GM10266 (cell line): ENCODE measurements at regions not wholly inside any gene's neighbourhood (a gene's known extent, or its start where the extent isn't known, plus 50 kb on each side); places are given as distances from the start of the nearest gene placed in this dataset.

Experiments used
- DNase-seq: peaks from one replicate; pipeline ENCODE4 v3.0.0; 2012; ENCODE audit errors: extremely low spot score
- CTCF ChIP-seq: IDR thresholded peaks from 2 replicates; pipeline ENCODE4 v1.5.1; 2012; ENCODE audit warnings: mild to moderate bottlenecking, low read depth; ENCODE audit not compliant: control insufficient read depth, insufficient read depth; ENCODE audit errors: missing control alignments

DNA sequence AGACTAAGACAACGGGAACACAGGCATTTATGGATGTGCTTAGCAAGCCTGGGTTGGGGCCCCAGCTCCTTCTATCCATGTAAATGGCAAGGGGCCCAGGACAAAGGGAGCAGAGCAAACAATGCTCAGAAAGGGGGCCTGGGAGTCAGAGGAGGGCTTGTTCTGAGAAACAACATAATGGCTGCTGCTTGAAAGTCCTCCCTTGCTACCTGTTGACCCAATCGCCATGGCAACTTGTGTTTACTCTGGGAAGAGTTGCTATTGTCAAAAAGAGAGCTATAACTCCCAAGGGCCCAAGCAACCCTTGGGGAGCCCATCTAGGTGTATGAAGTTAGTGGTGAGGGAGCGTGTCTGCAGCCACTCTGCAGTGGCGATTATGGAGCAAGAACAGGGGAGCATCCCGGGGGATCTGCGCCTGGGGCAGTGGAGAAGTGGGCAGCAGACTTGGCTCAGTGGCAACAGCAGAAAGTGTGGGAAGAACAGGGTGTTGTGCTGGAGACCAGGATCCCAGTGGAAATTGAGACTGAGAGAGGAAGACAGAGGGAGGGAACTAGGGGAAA lies 118.7 kb upstream of the NLRP1 start:
- no peak for TF ChIP-seq CTCF
- no peak for DNase-seq

DNA sequence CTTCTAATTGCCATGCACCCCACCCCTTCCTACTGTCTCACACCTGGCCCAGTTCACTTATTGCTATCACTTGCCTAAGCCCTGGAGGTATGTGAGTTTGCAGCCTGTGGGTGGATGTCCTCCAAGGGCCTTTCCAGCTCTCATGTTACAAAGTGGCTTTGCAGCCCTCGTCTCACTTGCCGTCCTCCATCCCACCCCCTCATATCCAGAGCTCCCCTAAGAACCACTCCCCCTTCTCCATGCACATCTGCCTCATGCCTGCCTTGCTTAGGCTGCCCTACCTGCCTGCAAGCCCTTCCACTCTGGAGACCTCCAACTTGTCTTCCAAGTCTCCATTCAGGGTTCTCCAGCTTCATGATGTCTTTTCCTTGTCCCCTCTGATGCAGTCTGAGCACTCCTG lies 119.4 kb upstream of the NLRP1 start:
- DNase-seq = no peak
- no peak for TF ChIP-seq CTCF

GRCh38 chr17:5705081-5705875 lies 121.0 kb upstream of the NLRP1 start:
- peak; percentile 30 for TF ChIP-seq CTCF
- DNase-seq = peak; percentile 36

DNA sequence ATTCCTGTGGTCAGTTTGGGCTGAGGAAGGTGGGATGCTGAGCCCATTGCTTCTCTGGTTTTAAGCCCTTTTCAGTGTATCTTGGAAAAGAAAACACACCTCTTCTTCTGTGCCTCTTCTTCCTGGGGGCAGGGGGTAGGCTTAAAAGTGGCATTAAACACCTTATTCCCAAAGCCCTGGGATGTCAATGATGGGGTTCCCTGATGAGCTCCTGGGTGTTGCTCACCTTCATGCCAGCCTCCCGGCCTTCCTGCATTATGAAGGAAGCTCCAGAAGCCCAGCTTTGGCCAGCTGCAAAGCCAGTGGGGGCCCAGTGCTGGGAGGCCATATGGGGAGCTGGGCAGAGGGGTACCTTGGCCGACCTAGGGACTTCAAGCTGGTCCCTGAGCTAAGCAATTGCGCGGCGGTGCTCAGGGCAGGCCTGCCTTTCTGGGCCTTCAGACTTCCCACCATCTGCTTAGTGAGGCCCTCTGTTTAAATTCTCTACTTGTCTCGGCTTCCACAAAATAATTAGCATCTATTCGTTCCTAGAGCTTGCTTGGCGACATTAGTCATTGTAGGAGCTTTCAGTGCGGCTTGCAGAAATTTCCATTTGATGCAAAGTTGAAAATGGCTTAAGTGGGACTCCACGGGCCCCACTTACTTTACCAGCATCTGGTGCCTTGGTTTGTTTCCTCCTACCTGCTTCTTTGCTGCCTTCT lies 121.7 kb upstream of the NLRP1 start:
- no peak for TF ChIP-seq CTCF
- no peak for DNase-seq

DNA sequence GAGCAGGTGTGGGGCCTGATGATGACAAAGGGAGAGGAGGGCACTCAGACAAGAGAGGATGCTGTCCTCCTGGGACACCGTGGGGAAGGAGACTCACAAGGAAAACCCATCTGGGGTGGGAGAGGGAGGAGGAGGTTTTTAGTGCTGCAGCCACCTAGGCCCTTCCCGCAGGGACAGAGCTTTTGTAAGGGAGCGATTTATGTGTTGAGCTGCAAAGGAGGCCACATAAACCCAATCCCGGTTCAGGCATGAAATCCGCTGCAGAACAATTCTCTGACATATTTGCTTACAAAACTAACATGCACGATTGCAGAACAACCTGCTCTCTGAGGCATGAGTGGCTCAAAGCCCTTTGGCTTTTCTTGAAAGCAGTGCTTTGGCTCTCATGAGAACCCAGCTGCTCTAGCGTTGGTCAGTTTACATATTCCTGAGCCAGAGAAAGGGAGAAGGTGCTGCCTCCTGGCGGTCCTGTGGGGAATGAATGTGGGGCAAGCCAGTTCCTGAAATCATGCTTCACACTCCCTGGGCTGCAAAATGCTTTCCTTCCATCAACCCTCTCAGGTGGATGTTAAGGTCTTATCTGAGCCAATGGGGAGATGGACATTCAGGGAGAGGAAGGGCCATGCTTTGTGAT lies 122.4 kb upstream of the NLRP1 start:
- TF ChIP-seq CTCF = peak; percentile 84
- peak; percentile 67 for DNase-seq

GRCh38 chr17:5707482-5707881 lies 123.2 kb upstream of the NLRP1 start:
- TF ChIP-seq CTCF = no peak
- DNase-seq = no peak
